Effector memory CD8-positive, alpha-beta T cell (primary cell): ENCODE measurements at regions not wholly inside any gene's neighbourhood (a gene's known extent, or its start where the extent isn't known, plus 50 kb on each side); places are given as distances from the start of the nearest gene placed in this dataset.
"Not testable (repeated sequence)": the region's sequence is repeated elsewhere in the genome, so short reads cannot be mapped to it uniquely, and the experiment has no call there.

Experiments used
- ATAC-seq: fragments of 150-1000 bp; cut with Tn5 transposase; replicated peaks from 2 replicates; pipeline ENCODE4 v1.10.0; 2021; ENCODE audit warnings: mild to moderate bottlenecking, moderate library complexity
- DNase-seq, 3 experiments: peaks; one replicate each; pipeline ENCODE4 v3.0.0; 2021
- H3K27ac Mint-ChIP-seq, 2 donors: one replicate each; pipeline ENCODE4 v1.8.0; 2022; ENCODE audit warnings: mild to moderate bottlenecking in 2 of 2, mixed read lengths in 2 of 2, moderate library complexity in 2 of 2
- H3K27me3 Mint-ChIP-seq, 2 donors: one replicate each; pipeline ENCODE4 v1.8.0; 2022; ENCODE audit warnings: mixed read lengths in 2 of 2
- H3K36me3 Mint-ChIP-seq: one replicate; pipeline ENCODE4 v1.8.0; 2022; ENCODE audit warnings: mild to moderate bottlenecking, moderate library complexity, mixed read lengths; ENCODE audit not compliant: insufficient read depth
- H3K4me1 Mint-ChIP-seq, 2 donors: one replicate each; pipeline ENCODE4 v1.8.0; 2022; ENCODE audit warnings: low read depth in 2 of 2, mixed read lengths in 2 of 2
- H3K4me3 Mint-ChIP-seq, 2 donors: one replicate each; pipeline ENCODE4 v1.8.0; 2022; ENCODE audit warnings: mild to moderate bottlenecking in 2 of 2, mixed read lengths in 2 of 2, moderate library complexity in 2 of 2
- H3K9me3 Mint-ChIP-seq, 2 donors: one replicate each; pipeline ENCODE4 v1.8.0; 2022; ENCODE audit warnings: mixed read lengths in 2 of 2

GRCh38 chr2:57696016-57696415, 350.6 kb upstream of the VRK2 start:
- ATAC-seq, result no peak

GRCh38 chr2:57698392-57698791, 348.2 kb upstream of the VRK2 start:
- Mint-ChIP-seq H3K27me3 (no peaks in the 10 kb centered on the region), H3K4me3 (no peak overlapping the region), H3K9me3 (no peaks in the 10 kb centered on the region), H3K4me1 (no peaks in the 10 kb centered on the region), H3K36me3 (no peaks in the 10 kb centered on the region), H3K27ac (no peak overlapping the region)
- ATAC-seq, result no peak
- no peak for DNase-seq

More at GRCh38 chr2:57696016-57696415, 350.6 kb upstream of the VRK2 start:
- H3K36me3 Mint-ChIP-seq, result no peaks in the 10 kb centered on the region
- H3K27me3 Mint-ChIP-seq, result no peaks in the 10 kb centered on the region
- no peak overlapping the region for H3K4me3 Mint-ChIP-seq
- no peak for DNase-seq
- H3K9me3 Mint-ChIP-seq, result peaks cover 11% of the 10 kb centered on the region in 2 donors
- no peaks in the 10 kb centered on the region for H3K4me1 Mint-ChIP-seq
- H3K27ac Mint-ChIP-seq, result no peak overlapping the region

DNA sequence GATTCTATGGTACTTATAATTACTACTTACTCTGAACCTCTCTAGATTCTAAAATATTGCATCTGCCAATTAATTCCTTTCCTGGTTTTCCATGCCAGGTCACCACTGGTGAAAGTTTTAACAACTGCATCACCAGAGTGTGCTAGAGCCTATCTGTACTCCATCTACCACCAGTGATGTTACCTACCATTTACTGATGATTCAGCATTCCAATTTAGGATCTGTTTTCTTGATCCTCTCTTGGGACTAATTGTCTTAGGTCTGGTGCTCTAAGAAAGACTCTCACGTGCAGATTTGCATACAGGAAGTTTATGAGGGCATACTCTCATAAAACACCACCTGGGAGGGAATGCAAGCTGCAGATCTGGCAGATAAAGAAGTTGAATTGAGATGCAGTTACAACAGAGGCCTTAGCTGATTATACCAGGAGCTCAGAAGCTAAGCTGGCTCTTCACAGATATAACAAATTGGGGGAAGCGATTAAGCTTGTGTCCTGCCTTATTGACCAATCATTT, 347.6 kb upstream of the VRK2 start:
- no peaks in the 10 kb centered on the region for H3K4me1 Mint-ChIP-seq
- H3K27ac Mint-ChIP-seq, result no peak overlapping the region
- H3K36me3 Mint-ChIP-seq, result no peaks in the 10 kb centered on the region
- peaks cover 0 to under 1% of the 10 kb centered on the region in 2 donors for H3K9me3 Mint-ChIP-seq
- ATAC-seq, result no peak
- H3K4me3 Mint-ChIP-seq, result no peak overlapping the region
- no peaks in the 10 kb centered on the region for H3K27me3 Mint-ChIP-seq
- DNase-seq, result no peak

- ATAC-seq, result no peak
- H3K27me3 Mint-ChIP-seq, result no peaks in the 10 kb centered on the region
- H3K36me3 Mint-ChIP-seq, result no peaks in the 10 kb centered on the region
- no peaks in the 10 kb centered on the region for H3K4me1 Mint-ChIP-seq
- H3K27ac Mint-ChIP-seq, result no peak overlapping the region
- H3K9me3 Mint-ChIP-seq, result peaks cover 0 to 1% of the 10 kb centered on the region in 2 donors
- H3K4me3 Mint-ChIP-seq, result no peak overlapping the region
- no peak for DNase-seq
Measured at GRCh38 chr2:57701391-57701791, 345.2 kb upstream of the VRK2 start.

- peaks cover 0 to 1% of the 10 kb centered on the region in 2 donors for H3K9me3 Mint-ChIP-seq
- H3K36me3 Mint-ChIP-seq, result no peaks in the 10 kb centered on the region
- H3K27me3 Mint-ChIP-seq, result no peaks in the 10 kb centered on the region
- H3K27ac Mint-ChIP-seq, result no peak overlapping the region
- no peaks in the 10 kb centered on the region for H3K4me1 Mint-ChIP-seq
- ATAC-seq (no peak), DNase-seq (no peak)
- H3K4me3 Mint-ChIP-seq, result no peak overlapping the region
Measured at GRCh38 chr2:57703407-57703806, 343.2 kb upstream of the VRK2 start.

GRCh38 chr2:57707794-57708193, 338.8 kb upstream of the VRK2 start:
- not testable (repeated sequence) for H3K9me3 Mint-ChIP-seq, H3K4me3 Mint-ChIP-seq, ATAC-seq, H3K27ac Mint-ChIP-seq, H3K36me3 Mint-ChIP-seq, DNase-seq, H3K4me1 Mint-ChIP-seq, H3K27me3 Mint-ChIP-seq

- Mint-ChIP-seq H3K36me3 (no peaks in the 10 kb centered on the region), H3K4me3 (no peak overlapping the region), H3K9me3 (no peaks in the 10 kb centered on the region), H3K27ac (no peak overlapping the region), H3K27me3 (no peaks in the 10 kb centered on the region), H3K4me1 (no peaks in the 10 kb centered on the region)
- no peak for DNase-seq
- ATAC-seq, result no peak
Measured at GRCh38 chr2:57711991-57712390, 334.6 kb upstream of the VRK2 start.

GRCh38 chr2:57720728-57721627, 325.6 kb upstream of the VRK2 start:
- H3K9me3 Mint-ChIP-seq, result no peaks in the 10 kb centered on the region
- no peaks in the 10 kb centered on the region for H3K27me3 Mint-ChIP-seq
- ATAC-seq (no peak), DNase-seq (peak; percentile 0 to 5 (median 3))
- no peak overlapping the region for H3K4me3 Mint-ChIP-seq
- no peak overlapping the region for H3K27ac Mint-ChIP-seq
- no peaks in the 10 kb centered on the region for H3K36me3 Mint-ChIP-seq
- H3K4me1 Mint-ChIP-seq, result peaks cover 0 to 4% of the 10 kb centered on the region in 2 donors

DNA sequence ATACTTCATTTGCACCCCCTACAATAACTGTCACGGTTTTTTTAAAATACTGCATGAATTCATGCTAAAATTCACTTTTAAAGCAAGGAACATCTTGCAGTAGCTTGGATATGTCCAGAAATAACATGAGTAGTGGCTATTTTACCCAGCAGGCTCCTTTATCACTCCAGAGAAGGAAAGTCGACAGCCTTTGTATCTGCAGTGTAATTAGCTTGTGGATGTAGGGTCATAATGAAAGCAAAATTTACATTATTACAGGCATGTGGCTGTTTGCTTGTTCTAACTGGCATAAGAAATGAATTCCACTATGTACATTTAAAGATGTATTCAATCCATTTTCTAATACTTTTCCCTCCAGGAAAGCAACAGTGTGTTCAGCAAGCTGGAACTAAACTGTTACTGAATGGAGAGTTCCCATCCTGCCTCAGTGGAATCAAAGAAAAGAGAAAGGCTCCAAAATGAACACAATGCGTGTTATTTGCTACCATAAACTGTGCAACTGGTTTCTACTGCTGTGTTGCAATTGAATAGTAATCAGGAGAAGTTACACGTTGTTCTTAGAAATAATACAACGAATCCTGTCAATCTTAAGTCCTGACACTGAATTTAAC, 321.2 kb upstream of the VRK2 start:
- no peak overlapping the region for H3K4me3 Mint-ChIP-seq
- H3K27me3 Mint-ChIP-seq, result no peaks in the 10 kb centered on the region
- DNase-seq (no peak), ATAC-seq (no peak)
- H3K27ac Mint-ChIP-seq, result no peak overlapping the region
- H3K36me3 Mint-ChIP-seq, result no peaks in the 10 kb centered on the region
- no peaks in the 10 kb centered on the region for H3K9me3 Mint-ChIP-seq
- H3K4me1 Mint-ChIP-seq, result peaks cover 0 to 4% of the 10 kb centered on the region in 2 donors

GRCh38 chr2:57726294-57726693, 320.3 kb upstream of the VRK2 start:
- Mint-ChIP-seq H3K4me1 (no peaks in the 10 kb centered on the region), H3K27me3 (no peaks in the 10 kb centered on the region), H3K4me3 (no peak overlapping the region), H3K27ac (no peak overlapping the region), H3K9me3 (no peaks in the 10 kb centered on the region), H3K36me3 (no peaks in the 10 kb centered on the region)
- ATAC-seq, result no peak
- DNase-seq, result no peak

- no peak for DNase-seq
- no peaks in the 10 kb centered on the region for H3K27me3 Mint-ChIP-seq
- no peaks in the 10 kb centered on the region for H3K36me3 Mint-ChIP-seq
- no peaks in the 10 kb centered on the region for H3K4me1 Mint-ChIP-seq
- no peak overlapping the region for H3K4me3 Mint-ChIP-seq
- no peak for ATAC-seq
- no peak overlapping the region for H3K27ac Mint-ChIP-seq
- H3K9me3 Mint-ChIP-seq, result peaks cover 2 to 6% of the 10 kb centered on the region in 2 donors
Measured at GRCh38 chr2:57728691-57729090, 317.9 kb upstream of the VRK2 start.

GRCh38 chr2:57733956-57734355, 312.6 kb upstream of the VRK2 start:
- peaks cover 2 to 13% of the 10 kb centered on the region in 2 donors for H3K9me3 Mint-ChIP-seq
- H3K27me3 Mint-ChIP-seq, result no peaks in the 10 kb centered on the region

GRCh38 chr2:57740891-57741290, 305.7 kb upstream of the VRK2 start:
- Mint-ChIP-seq H3K4me3 (no peak overlapping the region), H3K4me1 (no peaks in the 10 kb centered on the region), H3K36me3 (no peaks in the 10 kb centered on the region), H3K9me3 (no peaks in the 10 kb centered on the region), H3K27ac (no peak overlapping the region), H3K27me3 (no peaks in the 10 kb centered on the region)
- DNase-seq (no peak), ATAC-seq (no peak)

More at GRCh38 chr2:57733956-57734355, 312.6 kb upstream of the VRK2 start:
- Mint-ChIP-seq H3K4me1 (no peaks in the 10 kb centered on the region), H3K36me3 (no peaks in the 10 kb centered on the region), H3K4me3 (no peak overlapping the region), H3K27ac (no peak overlapping the region)
- DNase-seq, result no peak
- ATAC-seq, result no peak

- Mint-ChIP-seq H3K27me3 (peaks cover 0 to 7% of the 10 kb centered on the region in 2 donors), H3K27ac (no peak overlapping the region), H3K4me3 (no peak overlapping the region), H3K9me3 (no peaks in the 10 kb centered on the region), H3K4me1 (no peaks in the 10 kb centered on the region), H3K36me3 (no peaks in the 10 kb centered on the region)
- DNase-seq (no peak), ATAC-seq (no peak)
Measured at GRCh38 chr2:57753636-57754035, 293.0 kb upstream of the VRK2 start.
